ENCODE measurements at regions not wholly inside any gene's neighbourhood (a gene's known extent, or its start where the extent isn't known, plus 50 kb on each side); places are given as distances from the start of the nearest gene placed in this dataset.

DNA sequence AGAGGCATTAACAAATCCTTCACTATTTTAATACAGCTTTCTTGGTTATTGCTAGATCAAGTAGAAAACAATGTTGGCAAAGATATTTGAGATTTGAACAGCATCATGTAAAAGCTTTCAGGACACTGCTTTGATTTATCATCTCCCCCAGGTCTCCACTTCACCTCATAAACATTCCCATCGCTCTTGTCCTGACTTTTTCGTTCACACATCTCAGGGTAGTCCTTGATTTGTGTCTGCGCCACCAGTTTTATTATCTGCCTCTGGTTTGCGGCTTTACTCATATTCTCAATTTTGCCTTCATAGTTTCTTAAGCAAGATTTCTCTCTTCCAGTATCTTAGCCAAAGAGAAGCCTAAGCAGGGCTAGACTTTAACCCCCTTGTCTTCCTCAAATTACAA, 63.5 kb upstream of the ROR1 start:
- no peak for DNase-seq (ENCODE audit: low read depth)

DNA sequence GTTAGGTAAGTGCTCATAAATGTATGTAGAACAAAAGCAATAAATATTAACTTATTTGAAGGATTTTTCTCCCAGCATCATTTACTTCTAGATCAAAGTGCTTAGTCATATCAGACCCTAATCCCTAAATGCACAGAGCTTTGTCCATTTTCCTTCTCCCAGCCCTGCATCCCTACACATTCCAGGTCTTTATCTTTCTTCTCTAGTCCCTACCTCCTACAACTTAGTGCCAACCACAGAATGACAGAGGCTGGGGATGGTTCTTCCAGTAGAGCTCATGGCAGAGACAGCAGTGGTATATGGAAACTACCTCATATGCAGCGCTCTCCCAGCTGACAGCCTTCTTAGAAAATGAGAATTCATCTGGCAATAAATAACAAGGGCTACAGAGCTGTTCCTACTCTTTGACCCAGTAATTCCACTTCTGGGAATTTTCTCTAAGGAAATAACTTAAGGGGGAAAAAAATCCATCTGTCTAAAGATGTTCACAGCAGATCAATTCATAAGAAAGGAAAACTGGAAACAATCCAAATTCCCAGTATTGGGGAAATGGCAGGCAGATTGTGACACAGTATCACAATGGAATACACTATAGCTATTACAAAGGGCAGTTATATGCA, 62.9 kb upstream of the ROR1 start:
- DNase-seq (ENCODE audit: low read depth): no peak

DNA sequence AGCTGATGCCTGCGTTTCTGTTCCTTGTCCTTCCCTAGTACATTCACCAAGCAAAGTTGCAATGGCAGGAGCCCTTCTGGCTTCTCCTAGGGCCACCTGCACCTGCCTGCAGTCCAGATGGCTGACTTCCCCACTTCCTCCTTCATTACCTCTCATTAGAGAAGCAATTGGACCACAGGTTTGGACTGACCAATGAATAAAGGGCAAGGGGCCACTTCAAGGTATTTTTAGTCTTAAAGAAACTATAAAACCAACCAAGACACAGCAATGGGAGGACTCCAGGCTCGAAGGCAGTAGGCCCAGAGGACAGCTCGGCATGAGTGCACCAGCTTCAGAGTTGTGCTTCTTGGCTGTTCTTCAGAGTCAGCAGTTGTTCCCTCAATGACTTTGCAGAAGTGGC, 60.8 kb upstream of the ROR1 start:
- no peak for DNase-seq (ENCODE audit: low read depth)

DNA sequence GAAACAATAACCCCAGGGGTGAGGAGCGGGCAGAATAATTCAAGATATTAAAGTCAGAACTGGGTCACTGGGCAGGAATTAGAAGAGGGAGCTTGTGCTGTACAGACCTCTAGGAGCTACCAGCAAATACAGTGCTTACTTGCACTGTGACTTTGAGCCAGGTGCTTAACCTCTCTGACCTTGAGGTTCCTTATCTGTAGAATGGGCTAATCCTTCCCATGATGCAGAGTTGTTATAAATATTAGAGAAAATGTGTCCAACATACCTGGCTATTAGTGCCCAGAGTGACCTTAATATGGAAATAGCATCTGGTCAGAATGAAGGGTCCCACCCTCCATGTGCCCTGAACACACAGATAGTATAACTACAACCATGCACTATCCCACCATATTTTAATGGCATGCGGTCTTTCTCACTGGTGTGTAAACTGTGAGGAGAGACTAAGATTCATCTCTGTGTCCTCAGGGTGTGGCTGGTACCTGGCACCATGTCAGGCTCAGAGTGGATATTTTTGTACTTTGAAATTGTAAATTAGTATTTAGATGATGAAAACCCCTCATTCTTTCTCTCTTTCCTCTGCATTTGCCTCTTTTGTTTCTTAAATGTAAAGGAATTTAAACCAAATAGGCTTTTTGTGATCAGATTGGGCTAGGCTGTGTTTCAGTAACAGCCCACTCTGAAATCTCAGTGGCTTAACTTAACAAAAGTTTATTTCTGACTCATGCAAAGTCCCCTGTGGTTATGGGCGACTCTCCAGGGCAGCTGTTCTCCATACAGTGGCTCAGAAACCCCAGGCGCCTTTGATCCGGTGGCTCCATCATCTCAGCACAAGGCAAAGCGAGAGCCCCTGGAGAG, 60.0 kb upstream of the ROR1 start:
- peak; percentile 73 for DNase-seq (ENCODE audit: low read depth)

DNA sequence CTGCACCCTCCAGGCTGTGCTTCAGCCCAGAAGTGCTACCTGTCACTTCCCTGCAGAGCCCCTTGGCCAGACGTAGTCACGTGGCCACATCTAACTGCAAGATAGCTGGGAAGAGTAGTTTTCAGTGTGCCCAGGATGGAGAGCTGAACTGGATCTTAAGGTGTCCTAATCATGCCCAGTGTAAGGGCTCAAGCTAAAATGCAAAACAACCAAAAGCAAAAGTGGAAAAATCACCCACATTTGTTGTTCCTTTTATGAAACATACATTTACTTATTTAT, 59.4 kb upstream of the ROR1 start:
- no peak for DNase-seq (ENCODE audit: low read depth)

DNA sequence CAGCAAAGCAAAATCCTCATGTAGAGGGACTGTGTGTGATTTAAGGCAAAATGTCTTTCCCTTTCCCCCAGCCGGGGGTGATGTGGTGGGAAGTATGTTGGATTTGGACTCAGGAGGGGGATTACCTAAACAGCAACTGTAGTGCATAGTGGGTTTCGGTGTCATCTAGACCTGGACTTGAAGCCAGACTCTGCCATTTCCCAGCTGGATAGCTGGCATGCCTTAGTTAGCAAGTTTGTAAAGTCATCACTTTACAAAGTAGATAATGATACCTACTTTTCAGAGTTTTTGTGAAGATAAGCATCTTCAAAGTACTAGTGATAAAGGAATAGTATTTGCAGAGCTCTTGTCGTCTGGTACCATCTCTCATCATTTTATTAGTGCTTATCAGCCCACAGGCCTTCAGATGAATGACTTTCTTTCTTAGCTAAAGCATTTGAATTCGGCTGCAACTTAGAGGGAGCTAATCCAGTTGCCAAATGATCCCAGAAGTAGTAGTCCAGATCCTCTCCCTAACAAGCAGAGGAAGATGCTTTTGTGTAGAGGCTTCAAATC, 56.2 kb upstream of the ROR1 start:
- no peak for DNase-seq (ENCODE audit: low read depth)

DNA sequence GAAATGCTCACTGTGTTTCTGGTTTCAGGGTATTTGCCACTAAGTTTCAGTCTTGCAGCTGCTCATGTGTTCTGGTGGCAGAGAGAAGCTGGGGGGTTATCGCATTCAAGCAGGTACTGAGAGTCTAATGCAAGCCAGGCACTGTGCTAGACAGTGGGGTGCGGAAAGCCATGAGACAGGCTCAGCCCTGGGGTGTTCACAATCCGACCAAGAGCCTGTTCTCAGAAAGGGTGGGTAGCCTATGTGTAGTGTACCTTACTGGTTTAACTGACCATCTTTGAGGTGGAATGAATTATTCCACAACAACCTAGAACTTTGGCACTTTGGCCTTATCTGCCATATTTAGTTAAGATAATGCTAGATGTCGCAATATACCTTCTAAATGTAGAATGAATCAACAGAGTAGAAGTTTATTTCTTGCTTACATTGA, 55.3 kb upstream of the ROR1 start:
- no peak for DNase-seq (ENCODE audit: low read depth)

DNA sequence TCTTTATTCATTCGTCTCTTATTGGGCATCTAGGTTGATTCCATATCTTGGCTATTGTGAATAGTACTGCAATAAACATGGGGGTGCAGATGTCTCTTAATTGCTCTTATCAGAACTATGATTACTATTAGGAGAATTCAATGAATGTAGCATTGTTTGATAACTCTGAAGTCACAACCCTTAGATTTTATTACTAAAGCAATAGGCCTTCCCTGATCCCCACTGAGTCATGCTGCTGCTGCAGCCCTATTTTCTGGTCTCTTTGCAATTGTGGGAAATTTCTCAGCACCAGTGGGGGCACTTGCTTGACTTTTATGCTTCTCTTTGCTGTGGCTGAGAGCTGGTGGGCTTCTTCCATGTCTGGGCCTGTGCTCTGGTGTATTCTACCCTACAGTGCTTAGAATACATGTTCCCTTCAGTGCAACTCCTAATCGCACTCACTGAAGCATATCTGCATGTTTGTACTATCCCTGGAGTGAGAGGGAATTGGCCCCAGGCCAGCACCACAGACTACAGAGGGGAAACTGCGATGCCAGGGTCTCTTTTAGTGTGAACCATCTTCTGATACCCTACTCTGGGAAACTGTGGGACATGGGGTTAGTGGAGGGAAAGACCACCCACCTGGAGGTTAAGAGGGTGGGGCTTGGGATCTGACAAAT, 52.2 kb upstream of the ROR1 start:
- DNase-seq (ENCODE audit: low read depth): peak; percentile 15

DNA sequence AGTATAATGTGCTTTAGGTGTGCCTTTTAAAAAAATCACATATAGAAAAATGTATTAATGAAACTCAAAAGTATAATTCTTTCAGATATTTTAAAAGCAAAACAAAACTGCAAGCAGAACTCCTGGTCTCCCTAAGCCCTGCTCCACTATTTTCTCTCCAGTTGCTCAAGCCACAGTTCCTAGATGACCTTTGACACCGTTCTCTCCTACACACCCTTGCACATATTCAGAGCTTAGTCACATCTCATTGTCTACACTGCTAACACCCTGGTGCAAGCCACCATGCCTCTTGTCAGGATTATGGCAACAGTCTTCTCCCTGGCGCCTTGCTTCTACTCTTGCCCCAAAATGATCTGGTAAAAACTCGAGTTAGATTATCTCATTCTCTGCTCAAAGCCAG, 50.2 kb upstream of the ROR1 start:
- DNase-seq (ENCODE audit: low read depth): no peak
